HCT116 (cell line): ENCODE measurements at regions not wholly inside any gene's neighbourhood (a gene's known extent, or its start where the extent isn't known, plus 50 kb on each side); places are given as distances from the start of the nearest gene placed in this dataset.

Experiments
- CBX3 ChIP-seq: IDR thresholded peaks from 2 replicates; pipeline ENCODE4 v1.6.1; 2012; ENCODE audit warnings: low read depth
- EZH2 ChIP-seq: fragments of 200-600 bp; sonication (generic); IDR thresholded peaks from 2 replicates; pipeline ENCODE4 v1.6.1; 2017; ENCODE audit warnings: antibody characterized with exemption, mixed run types
- POLR2A ChIP-seq: IDR thresholded peaks from 2 replicates; pipeline ENCODE4 v1.7.0; 2011; ENCODE audit warnings: borderline replicate concordance; ENCODE audit not compliant: insufficient read depth, insufficient read length; ENCODE audit errors: extremely low read depth
- POLR2AphosphoS5 ChIP-seq: IDR thresholded peaks from 2 replicates; pipeline ENCODE4 v1.6.1; 2011; ENCODE audit warnings: mild to moderate bottlenecking, low read depth, low read length, moderate library complexity
- TCF7L2 ChIP-seq: IDR thresholded peaks from 2 replicates; pipeline ENCODE4 v1.7.0; 2011; ENCODE audit warnings: borderline replicate concordance, inconsistent platforms; ENCODE audit not compliant: insufficient read depth, insufficient read length; ENCODE audit errors: extremely low read depth
- YY1 ChIP-seq: IDR thresholded peaks from 2 replicates; pipeline ENCODE4 v1.6.1; 2011; ENCODE audit warnings: low read length, low read depth, moderate library complexity, mild to moderate bottlenecking; ENCODE audit not compliant: insufficient replicate concordance; ENCODE audit errors: extremely low read depth
- ZFX ChIP-seq: fragments of 450-650 bp; IDR thresholded peaks from 2 replicates; pipeline ENCODE4 v1.6.1; 2017
- TF ChIP-seq, protein P1 (sequence below): IDR thresholded peaks from 2 replicates; pipeline ENCODE4 v1.6.1; 2012
- TF ChIP-seq, protein P2 (sequence below), 3 experiments: fragments of 200-600 bp in 1 of 3; sonication (generic) in 1 of 3; IDR thresholded peaks in 2 of 3; conservative IDR thresholded peaks in 1 of 3; 2 replicates each; pipeline ENCODE4 v1.5.1; 2012 to 2017; ENCODE audit warnings: low read depth in 2 of 3, low read length in 2 of 3, antibody characterized with exemption in 1 of 3, borderline replicate concordance in 1 of 3, control low read depth in 1 of 3, mild to moderate bottlenecking in 1 of 3, mixed read lengths in 1 of 3, mixed run types in 1 of 3, moderate library complexity in 1 of 3; ENCODE audit not compliant: insufficient read depth in 1 of 3
- TF ChIP-seq, protein P3 (sequence below): IDR thresholded peaks from 2 replicates; pipeline ENCODE4 v1.6.1; 2012

DNA sequence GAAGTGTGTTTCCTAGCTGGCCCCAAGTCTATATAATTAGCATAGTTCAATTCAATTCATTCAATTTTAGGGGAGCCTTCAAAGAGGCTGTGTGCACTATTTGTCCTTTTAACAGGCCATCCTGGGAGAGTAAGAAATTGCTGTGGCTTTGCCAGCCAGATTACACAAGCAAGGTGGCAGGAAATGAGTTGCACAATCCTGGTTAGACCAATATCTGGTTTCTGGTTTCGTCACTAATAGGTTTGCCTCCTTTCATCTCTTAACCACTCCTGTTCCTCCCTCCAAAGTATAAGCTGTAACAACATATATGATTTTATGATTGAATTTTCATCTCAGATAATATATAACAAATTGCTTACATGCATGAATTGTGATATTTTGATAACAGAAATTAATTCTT lies 84.1 kb upstream of the NEGR1 start:
- TF ChIP-seq EZH2: no peak
- TF ChIP-seq, protein P1, sequence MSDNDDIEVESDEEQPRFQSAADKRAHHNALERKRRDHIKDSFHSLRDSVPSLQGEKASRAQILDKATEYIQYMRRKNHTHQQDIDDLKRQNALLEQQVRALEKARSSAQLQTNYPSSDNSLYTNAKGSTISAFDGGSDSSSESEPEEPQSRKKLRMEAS: no peak
- TF ChIP-seq ZFX: no peak
- TF ChIP-seq, protein P2, sequence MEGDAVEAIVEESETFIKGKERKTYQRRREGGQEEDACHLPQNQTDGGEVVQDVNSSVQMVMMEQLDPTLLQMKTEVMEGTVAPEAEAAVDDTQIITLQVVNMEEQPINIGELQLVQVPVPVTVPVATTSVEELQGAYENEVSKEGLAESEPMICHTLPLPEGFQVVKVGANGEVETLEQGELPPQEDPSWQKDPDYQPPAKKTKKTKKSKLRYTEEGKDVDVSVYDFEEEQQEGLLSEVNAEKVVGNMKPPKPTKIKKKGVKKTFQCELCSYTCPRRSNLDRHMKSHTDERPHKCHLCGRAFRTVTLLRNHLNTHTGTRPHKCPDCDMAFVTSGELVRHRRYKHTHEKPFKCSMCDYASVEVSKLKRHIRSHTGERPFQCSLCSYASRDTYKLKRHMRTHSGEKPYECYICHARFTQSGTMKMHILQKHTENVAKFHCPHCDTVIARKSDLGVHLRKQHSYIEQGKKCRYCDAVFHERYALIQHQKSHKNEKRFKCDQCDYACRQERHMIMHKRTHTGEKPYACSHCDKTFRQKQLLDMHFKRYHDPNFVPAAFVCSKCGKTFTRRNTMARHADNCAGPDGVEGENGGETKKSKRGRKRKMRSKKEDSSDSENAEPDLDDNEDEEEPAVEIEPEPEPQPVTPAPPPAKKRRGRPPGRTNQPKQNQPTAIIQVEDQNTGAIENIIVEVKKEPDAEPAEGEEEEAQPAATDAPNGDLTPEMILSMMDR (IDR thresholded peaks at IDR 0.05 in 2 of 3, conservative IDR thresholded peaks at IDR 0.05 in 1 of 3; ENCODE audit: borderline replicate concordance in 1 of 3, insufficient read depth in 1 of 3, low read depth in 2 of 3, low read length in 2 of 3): no peak
- no peak for TF ChIP-seq YY1
- TF ChIP-seq TCF7L2: peak; percentile 65
- no peak for TF ChIP-seq CBX3
- TF ChIP-seq POLR2AphosphoS5: no peak
- no peak for TF ChIP-seq POLR2A
- TF ChIP-seq, protein P3, sequence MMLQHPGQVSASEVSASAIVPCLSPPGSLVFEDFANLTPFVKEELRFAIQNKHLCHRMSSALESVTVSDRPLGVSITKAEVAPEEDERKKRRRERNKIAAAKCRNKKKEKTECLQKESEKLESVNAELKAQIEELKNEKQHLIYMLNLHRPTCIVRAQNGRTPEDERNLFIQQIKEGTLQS: no peak
